ENCODE measurements at regions not wholly inside any gene's neighbourhood (a gene's known extent, or its start where the extent isn't known, plus 50 kb on each side); places are given as distances from the start of the nearest gene placed in this dataset.

GRCh38 chr10:109790647-109791046, 132.7 kb downstream of the XPNPEP1 start:
- TF ChIP-seq CTCF (IDR thresholded peaks at IDR 0.05) = no peak

- no peak for TF ChIP-seq CTCF (IDR thresholded peaks at IDR 0.05)
These were observed 139.1 kb downstream of the XPNPEP1 start for GRCh38 chr10:109784236-109784635.

- no peak for TF ChIP-seq CTCF (IDR thresholded peaks at IDR 0.05)
These were observed 140.0 kb downstream of the XPNPEP1 start for GRCh38 chr10:109783286-109783685.

GRCh38 chr10:109780997-109781396, 142.3 kb downstream of the XPNPEP1 start:
- TF ChIP-seq CTCF (IDR thresholded peaks at IDR 0.05) = no peak

GRCh38 chr10:109778993-109779392, 144.3 kb downstream of the XPNPEP1 start:
- TF ChIP-seq CTCF (IDR thresholded peaks at IDR 0.05) = no peak

GRCh38 chr10:109774121-109774440, 149.2 kb downstream of the XPNPEP1 start:
- TF ChIP-seq CTCF (IDR thresholded peaks at IDR 0.05) = 0 out of 2 replicates have a peak, but pooled peaks have one; percentile 14

GRCh38 chr10:109773288-109774120, 149.8 kb downstream of the XPNPEP1 start:
- TF ChIP-seq CTCF (IDR thresholded peaks at IDR 0.05) = peak; percentile 76

GRCh38 chr10:109770663-109771062, 152.6 kb downstream of the XPNPEP1 start:
- TF ChIP-seq CTCF (IDR thresholded peaks at IDR 0.05) = no peak
